Activated B cell treated with CpG ODN at 0.5 μM for 24 hours (primary cell): ENCODE measurements at regions not wholly inside any gene's neighbourhood (a gene's known extent, or its start where the extent isn't known, plus 50 kb on each side); places are given as distances from the start of the nearest gene placed in this dataset.
"Not testable (repeated sequence)": the region's sequence is repeated elsewhere in the genome, so short reads cannot be mapped to it uniquely, and the experiment has no call there.

Source experiments
- ATAC-seq: fragments of 200-7000 bp; cut with Tn5 transposase; one replicate; pipeline ENCODE4 v1.10.0; 2021; ENCODE audit warnings: low read depth, mild to moderate bottlenecking, moderate library complexity
- CTCF ChIA-PET: fragments of 350-600 bp; sonication (Branson Sonifier 250); formaldehyde crosslinking; loops from one replicate; lab custom pipeline; 2021; ENCODE audit warnings: antibody characterized with exemption; lab: Charles Lee
- POLR2A ChIA-PET: fragments of 350-600 bp; sonication (Branson Sonifier 250); formaldehyde crosslinking; loops from one replicate; lab custom pipeline; 2021; ENCODE audit warnings: antibody characterized with exemption; lab: Charles Lee
- DNase-seq: peaks from one replicate; pipeline ENCODE4 v3.0.0; 2022
- H3K27ac Mint-ChIP-seq: one replicate; pipeline ENCODE4 v1.8.0; 2020; ENCODE audit warnings: mixed read lengths
- H3K27me3 Mint-ChIP-seq: one replicate; pipeline ENCODE4 v1.8.0; 2021; ENCODE audit warnings: mixed read lengths
- H3K36me3 Mint-ChIP-seq: one replicate; pipeline ENCODE4 v1.8.0; 2021; ENCODE audit warnings: low read depth, mixed read lengths
- H3K4me1 Mint-ChIP-seq: one replicate; pipeline ENCODE4 v1.8.0; 2021; ENCODE audit warnings: mixed read lengths
- H3K4me3 Mint-ChIP-seq: one replicate; pipeline ENCODE4 v1.8.0; 2020; ENCODE audit warnings: mild to moderate bottlenecking, mixed read lengths
- H3K9me3 Mint-ChIP-seq: one replicate; pipeline ENCODE4 v1.8.0; 2020; ENCODE audit warnings: mixed read lengths
- CTCF ChIP-seq: fragments of 200-600 bp; IDR thresholded peaks from one replicate; pipeline ENCODE4 v1.8.0; 2022; ENCODE audit warnings: antibody characterized with exemption, mild to moderate bottlenecking
- intact Hi-C: fragments of 100-400 bp; cut with micrococcal nuclease; formaldehyde crosslinking; loops from one replicate; pipeline ENCODE4 v1.15.1; 2024

DNA sequence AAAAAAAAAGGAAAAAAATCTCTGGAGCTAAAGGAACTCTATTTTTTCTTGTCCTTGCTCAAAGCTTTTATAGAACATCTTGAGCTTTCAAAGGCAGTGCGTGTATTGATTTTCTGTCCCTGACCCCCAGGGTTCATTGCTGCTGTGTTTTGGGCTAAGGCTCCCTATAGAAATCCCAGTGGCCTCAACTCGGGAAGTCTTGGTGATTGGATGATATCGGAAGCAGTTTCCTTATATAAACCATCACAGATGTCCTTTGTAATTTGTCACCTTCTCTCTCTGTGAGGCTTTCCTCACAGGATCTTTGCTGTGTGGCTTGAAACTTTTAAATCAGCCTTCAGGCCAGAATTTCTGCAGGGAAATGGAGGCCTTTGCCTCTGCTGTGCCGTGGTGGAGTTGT lies 397.7 kb downstream of the RPS6KC1 start:
- Mint-ChIP-seq H3K27ac (no peak overlapping the region), H3K27me3 (no peaks in the 10 kb centered on the region), H3K4me1 (no peaks in the 10 kb centered on the region), H3K36me3 (no peaks in the 10 kb centered on the region), H3K9me3 (no peaks in the 10 kb centered on the region), H3K4me3 (no peak overlapping the region)
- ChIA-PET CTCF (no interaction called here), POLR2A (no interaction called here)
- no peak for ATAC-seq
- TF ChIP-seq CTCF: no peak
- no peak for DNase-seq
- intact Hi-C loops: no loop called here

DNA sequence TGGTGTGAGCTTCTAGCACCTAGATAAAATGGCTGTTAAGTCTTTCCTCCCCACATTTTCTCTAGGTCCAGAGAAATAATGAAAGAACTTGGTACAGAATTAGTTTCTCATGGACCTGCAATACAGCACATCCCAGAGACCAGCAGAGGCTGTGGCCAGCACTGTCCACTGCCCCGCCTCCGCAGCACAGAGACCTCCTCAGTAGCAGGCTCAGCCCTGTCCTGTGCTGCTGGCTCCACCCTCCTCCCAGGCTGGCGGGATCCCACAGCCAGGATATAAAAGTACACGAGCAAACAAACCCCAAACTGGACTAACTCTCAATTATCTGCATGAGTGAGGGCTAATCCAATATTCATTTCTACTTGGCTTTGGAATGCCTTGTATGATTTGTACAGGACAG lies 401.5 kb downstream of the RPS6KC1 start:
- ChIA-PET POLR2A (no interaction called here), CTCF (no interaction called here)
- no peak overlapping the region for H3K4me3 Mint-ChIP-seq
- DNase-seq: no peak
- no peaks in the 10 kb centered on the region for H3K36me3 Mint-ChIP-seq
- H3K9me3 Mint-ChIP-seq: no peaks in the 10 kb centered on the region
- no peak for TF ChIP-seq CTCF
- H3K27ac Mint-ChIP-seq: no peak overlapping the region
- no peak for ATAC-seq
- H3K4me1 Mint-ChIP-seq: no peaks in the 10 kb centered on the region
- no peaks in the 10 kb centered on the region for H3K27me3 Mint-ChIP-seq
- intact Hi-C loops: no loop called here

DNA sequence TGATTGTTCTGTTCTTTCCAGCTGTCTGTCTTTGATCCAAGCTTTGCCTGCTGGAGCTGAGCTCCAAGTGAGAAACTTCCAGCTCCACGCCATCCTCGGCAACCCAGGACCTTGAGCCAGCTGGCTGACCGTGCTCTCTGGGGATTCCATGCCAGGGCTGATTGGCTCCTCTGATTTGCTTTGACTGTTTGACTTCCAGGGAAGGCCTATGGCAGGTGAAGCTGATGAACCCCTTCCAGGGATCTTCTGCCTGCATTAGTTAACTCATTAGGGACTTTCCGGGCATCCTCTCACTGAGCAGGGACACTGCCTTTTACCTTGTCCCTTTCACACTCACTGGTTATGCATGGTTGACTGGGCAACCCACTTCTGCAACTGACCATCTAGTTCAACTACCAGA lies 406.1 kb downstream of the RPS6KC1 start:
- POLR2A ChIA-PET: no interaction called here
- no peaks in the 10 kb centered on the region for H3K27me3 Mint-ChIP-seq
- intact Hi-C loops: no loop called here

DNA sequence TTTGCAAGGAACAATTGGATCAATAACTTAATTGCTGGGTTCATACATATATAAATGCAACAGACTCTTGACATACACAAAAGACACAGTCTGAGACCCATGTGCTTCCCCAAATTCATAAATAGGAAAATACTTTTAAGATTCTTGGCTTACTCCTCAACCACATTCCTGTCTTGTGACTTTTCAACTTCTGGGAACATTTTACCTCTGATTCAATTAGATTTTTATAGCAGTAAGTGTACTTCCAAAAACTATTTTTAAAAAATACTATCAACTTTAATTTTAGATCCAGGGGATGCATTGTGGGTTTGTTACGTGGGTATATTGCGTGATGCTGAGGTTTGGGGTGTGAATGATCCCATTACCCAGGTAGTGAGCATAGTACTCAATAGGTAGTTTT lies 406.7 kb downstream of the RPS6KC1 start:
- no peak for ATAC-seq
- Mint-ChIP-seq H3K27me3 (no peaks in the 10 kb centered on the region), H3K27ac (no peak overlapping the region), H3K9me3 (no peaks in the 10 kb centered on the region), H3K36me3 (no peaks in the 10 kb centered on the region), H3K4me3 (no peak overlapping the region), H3K4me1 (no peaks in the 10 kb centered on the region)
- TF ChIP-seq CTCF: no peak
- no peak for DNase-seq
- ChIA-PET POLR2A (no interaction called here), CTCF (no interaction called here)
- intact Hi-C loops: no loop called here

More for the DNA sequence above, 406.1 kb downstream of the RPS6KC1 start:
- H3K27ac Mint-ChIP-seq: no peak overlapping the region
- no peaks in the 10 kb centered on the region for H3K4me1 Mint-ChIP-seq
- no peak overlapping the region for H3K4me3 Mint-ChIP-seq
- H3K36me3 Mint-ChIP-seq: no peaks in the 10 kb centered on the region
- no peaks in the 10 kb centered on the region for H3K9me3 Mint-ChIP-seq
- DNase-seq (no peak), ATAC-seq (no peak)
- no peak for TF ChIP-seq CTCF
- CTCF ChIA-PET: no interaction called here

DNA sequence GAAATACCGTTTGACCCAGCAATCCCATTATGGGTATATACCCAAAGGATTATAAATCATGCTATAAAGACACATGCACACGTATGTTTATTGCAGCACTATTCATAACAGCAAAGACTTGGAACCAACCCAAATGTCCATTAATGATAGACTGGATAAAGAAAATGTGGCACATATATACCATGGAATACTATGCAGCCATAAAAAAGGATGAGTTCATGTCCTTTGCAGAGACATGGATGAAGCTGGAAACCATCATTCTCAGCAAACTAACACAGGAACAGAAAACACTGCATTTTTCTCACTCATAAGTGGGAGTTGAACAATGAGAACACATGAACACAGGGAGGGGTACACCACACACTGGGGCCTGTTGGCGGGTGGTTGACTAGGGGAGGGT lies 411.3 kb downstream of the RPS6KC1 start:
- DNase-seq, H3K27ac Mint-ChIP-seq, POLR2A ChIA-PET, H3K27me3 Mint-ChIP-seq, CTCF ChIA-PET, H3K36me3 Mint-ChIP-seq, H3K4me3 Mint-ChIP-seq, H3K4me1 Mint-ChIP-seq, intact Hi-C loops, ATAC-seq, H3K9me3 Mint-ChIP-seq: not testable (repeated sequence)

DNA sequence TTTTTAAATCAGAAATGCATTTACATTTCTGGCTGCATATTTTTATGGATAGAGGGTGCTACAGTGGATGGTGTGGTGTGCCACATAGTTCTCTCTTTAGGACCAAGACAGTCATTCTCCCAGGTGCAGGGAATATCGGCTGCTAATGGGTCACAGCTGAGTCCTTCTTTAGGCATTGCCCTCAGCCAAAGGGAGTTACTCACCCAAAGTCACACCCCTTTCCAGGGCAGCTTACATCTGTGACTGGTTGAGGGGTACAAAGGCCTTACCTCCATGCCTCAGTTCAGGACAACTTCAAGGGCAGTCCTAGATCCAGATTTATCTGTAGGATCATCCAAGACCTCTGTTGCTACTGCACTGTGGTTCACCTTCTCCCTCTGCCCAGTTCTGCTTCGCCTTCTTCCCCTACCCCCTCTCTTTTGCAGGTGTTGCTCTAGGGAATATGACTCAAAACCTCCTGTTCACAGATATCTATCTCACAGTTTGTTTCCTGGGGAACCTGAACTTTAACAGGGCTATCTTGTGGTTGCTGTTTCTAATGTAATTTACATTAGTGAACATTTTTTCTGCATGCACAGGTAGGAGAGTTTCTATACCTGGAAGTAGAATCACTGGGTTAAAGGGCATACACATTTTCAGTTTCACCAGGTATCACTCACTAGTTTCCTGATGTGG lies 413.9 kb downstream of the RPS6KC1 start:
- Mint-ChIP-seq H3K4me3 (no peak overlapping the region), H3K9me3 (no peaks in the 10 kb centered on the region), H3K27ac (no peak overlapping the region), H3K36me3 (no peaks in the 10 kb centered on the region), H3K27me3 (no peaks in the 10 kb centered on the region), H3K4me1 (no peaks in the 10 kb centered on the region)
- CTCF ChIA-PET: no interaction called here
- ATAC-seq (no peak), DNase-seq (no peak)
- intact Hi-C loops: no loop called here
- POLR2A ChIA-PET: no interaction called here
- no peak for TF ChIP-seq CTCF
